Neuron (in vitro differentiated cells): ENCODE measurements at regions not wholly inside any gene's neighbourhood (a gene's known extent, or its start where the extent isn't known, plus 50 kb on each side); places are given as distances from the start of the nearest gene placed in this dataset.

Experiments used
- H2AFZ ChIP-seq: one replicate; pipeline ENCODE4 v1.6.1; 2013; ENCODE audit warnings: low read depth, mild to moderate bottlenecking, inconsistent platforms, low read length, moderate library complexity
- H3K27me3 ChIP-seq: one replicate; pipeline ENCODE4 v1.6.1; 2013; ENCODE audit warnings: low read length; ENCODE audit not compliant: insufficient read depth
- H3K36me3 ChIP-seq: one replicate; pipeline ENCODE4 v1.6.1; 2013; ENCODE audit warnings: low read length; ENCODE audit not compliant: insufficient read depth
- H3K4me1 ChIP-seq: one replicate; pipeline ENCODE4 v1.6.1; 2013; ENCODE audit warnings: low read length; ENCODE audit not compliant: insufficient read depth
- H3K4me3 ChIP-seq: 2 replicates; pipeline ENCODE4 v1.5.1; 2013; ENCODE audit warnings: mild to moderate bottlenecking, low read length, moderate library complexity
- H3K9me3 ChIP-seq: one replicate; pipeline ENCODE4 v1.6.1; 2013; ENCODE audit warnings: low read length

DNA sequence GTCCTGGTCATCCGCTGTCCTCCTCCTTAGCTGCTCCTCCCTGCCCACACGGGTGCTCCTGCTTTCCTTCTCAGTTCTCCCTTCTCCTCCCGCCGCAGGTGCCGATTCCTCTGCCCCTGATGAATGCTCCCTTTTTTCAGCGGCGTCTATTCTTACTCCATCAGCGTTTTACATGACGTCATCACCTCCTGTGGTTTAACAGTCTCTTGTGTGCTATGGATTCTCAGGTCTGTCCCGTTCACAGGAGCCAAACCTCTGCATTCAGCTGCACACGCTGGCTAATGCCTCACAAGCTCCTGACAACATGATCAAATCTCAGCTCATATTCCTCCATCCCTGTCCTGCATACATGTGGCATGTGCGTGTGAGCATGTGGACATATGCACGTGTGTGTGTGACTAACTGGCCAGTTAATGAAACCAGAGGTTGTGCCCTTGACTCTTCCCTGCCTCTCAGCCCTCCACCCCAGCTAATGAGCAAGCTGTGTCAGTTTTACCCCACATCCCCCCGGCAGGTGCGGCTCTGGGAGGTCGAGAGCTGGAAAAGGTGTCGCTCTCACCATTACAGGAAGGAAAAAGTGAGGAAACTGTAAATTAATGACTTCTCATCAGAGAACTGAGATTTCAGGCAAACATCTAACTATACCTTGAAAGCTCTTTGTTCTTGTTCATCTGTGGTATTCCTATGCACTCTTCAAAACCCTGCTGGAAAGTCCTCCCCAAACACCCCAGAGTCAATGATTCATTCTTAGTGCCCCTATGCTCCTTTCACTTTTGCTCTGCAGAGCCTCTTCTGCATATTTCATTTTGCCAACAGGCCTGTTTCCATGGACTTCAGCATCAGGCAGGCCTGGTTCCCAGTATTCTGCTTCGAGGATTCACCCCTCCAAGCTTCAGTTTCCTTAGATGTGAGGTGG, 163.1 kb downstream of the TTLL2 start:
- no peaks in the 10 kb centered on the region for H3K36me3 ChIP-seq
- peaks cover 5% of the 10 kb centered on the region for H3K4me1 ChIP-seq
- H3K4me3 ChIP-seq: no peak overlapping the region
- no peak overlapping the region for H2AFZ ChIP-seq
- H3K9me3 ChIP-seq: no peaks in the 10 kb centered on the region
- no peaks in the 10 kb centered on the region for H3K27me3 ChIP-seq

DNA sequence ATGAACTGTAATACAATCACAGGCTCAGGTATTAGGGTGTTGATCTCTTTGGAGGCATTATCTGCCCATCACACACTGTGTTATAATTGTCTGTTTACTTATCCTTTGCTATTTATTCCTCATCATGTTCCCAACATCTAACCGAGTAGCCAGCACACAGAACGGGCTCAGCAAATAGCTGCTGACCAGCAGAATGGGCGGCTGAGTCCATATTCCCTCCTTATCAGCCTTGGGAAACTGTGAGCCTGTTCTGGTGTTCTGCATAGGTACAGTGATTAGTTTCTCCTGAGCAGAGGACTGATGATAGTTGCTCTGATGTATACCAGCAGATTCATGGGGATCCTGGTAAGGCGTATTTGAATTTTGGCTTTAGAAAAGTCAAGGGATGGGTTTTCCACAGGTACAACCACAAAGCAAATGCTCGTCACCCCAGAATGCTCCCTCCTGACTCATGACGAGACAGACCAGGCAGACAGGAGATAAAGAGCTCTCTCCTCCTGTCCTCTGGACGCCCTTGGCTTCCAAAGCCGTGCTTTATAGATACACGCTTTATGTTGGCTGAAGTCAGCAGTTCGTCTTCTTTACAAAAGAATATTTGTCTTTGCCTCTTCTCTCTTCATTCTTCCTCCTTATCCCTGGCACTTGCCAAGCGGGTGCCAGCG, 166.7 kb downstream of the TTLL2 start:
- Histone ChIP-seq H3K4me1 (peaks cover 33% of the 10 kb centered on the region), H2AFZ (no peak overlapping the region), H3K4me3 (no peak overlapping the region)

DNA sequence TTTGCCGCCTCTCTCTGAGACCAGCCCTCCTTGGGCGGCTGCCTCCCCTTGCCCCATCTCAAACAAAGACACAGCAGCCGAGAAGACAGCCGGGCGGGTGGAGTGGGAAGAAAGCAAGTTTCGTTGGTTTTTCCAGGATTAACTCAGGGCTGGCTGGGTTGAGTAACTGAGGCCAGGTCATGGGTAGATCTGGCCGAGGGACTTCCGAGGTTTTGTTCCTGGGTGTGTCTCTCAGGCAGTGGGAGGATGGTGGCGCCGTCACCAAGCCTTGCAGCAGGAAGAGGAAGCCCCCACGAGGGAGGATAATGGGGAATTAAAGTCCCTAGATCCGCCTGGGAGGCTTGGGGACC, 167.2 kb downstream of the TTLL2 start:
- Histone ChIP-seq H3K36me3 (no peaks in the 10 kb centered on the region), H3K4me3 (no peak overlapping the region), H3K4me1 (peaks cover 37% of the 10 kb centered on the region)

More for the DNA sequence above, 166.7 kb downstream of the TTLL2 start:
- H3K36me3 ChIP-seq: no peaks in the 10 kb centered on the region
- H3K9me3 ChIP-seq: no peaks in the 10 kb centered on the region
- H3K27me3 ChIP-seq: no peaks in the 10 kb centered on the region

DNA sequence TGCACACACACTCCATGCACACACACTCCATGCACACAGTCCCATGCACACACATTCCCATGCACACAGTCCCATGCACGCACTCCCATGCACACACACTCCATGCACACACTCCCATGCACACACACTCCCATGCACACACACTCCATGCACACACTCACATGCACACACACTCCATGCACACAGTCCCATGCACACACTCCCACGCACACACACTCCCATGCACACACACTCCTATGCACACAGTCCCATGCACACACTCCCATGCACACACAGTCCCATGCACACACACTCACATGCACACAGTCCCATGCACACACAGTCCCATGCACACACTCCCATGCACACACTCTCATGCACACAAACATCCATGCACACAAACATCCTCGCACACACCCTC, 168.4 kb downstream of the TTLL2 start:
- no peak overlapping the region for H3K4me3 ChIP-seq
- H3K36me3 ChIP-seq: no peaks in the 10 kb centered on the region
- no peaks in the 10 kb centered on the region for H3K27me3 ChIP-seq
- no peaks in the 10 kb centered on the region for H3K9me3 ChIP-seq
- H2AFZ ChIP-seq: no peak overlapping the region
- H3K4me1 ChIP-seq: peaks cover 32% of the 10 kb centered on the region

More for the DNA sequence above, 167.2 kb downstream of the TTLL2 start:
- H3K9me3 ChIP-seq: no peaks in the 10 kb centered on the region
- no peak overlapping the region for H2AFZ ChIP-seq
- H3K27me3 ChIP-seq: no peaks in the 10 kb centered on the region

DNA sequence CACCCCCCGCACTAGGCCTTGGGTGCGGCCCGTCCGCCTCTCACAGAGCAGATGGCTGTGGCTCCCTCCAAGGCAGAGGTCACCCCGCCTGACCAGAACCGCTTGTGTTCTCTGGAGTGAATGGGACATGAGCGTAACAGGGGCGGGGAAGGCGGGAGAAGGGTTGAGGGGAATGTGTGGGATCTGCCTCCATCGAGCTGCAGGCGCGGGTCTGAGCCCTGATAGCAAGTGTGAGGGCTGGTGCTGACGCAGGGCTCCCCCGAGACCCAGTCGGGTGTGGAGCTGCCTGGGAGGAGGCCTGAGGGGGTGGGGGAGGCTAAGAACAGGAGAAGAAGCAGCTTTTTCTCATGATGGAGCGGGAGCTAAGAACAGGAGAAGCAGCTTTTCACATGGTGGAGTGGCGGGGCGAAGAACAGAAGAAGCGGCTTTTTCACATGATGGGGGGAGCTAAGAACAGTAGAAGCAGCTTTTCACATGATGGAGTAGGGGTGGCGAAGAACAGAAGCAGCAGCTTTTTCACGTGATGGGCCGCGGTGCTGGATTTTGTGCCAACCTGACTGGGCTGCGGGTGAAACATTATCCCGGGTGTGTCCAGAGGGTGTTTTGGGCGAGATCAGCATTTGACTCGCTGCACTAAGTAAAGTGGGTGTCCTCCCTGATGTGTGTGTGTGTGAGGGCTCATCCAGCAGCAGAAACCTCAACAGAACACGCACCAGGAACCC, 169.3 kb downstream of the TTLL2 start:
- Histone ChIP-seq H3K36me3 (no peaks in the 10 kb centered on the region), H3K9me3 (no peaks in the 10 kb centered on the region), H3K27me3 (no peaks in the 10 kb centered on the region), H3K4me1 (peaks cover 32% of the 10 kb centered on the region), H3K4me3 (no peak overlapping the region), H2AFZ (no peak overlapping the region)

DNA sequence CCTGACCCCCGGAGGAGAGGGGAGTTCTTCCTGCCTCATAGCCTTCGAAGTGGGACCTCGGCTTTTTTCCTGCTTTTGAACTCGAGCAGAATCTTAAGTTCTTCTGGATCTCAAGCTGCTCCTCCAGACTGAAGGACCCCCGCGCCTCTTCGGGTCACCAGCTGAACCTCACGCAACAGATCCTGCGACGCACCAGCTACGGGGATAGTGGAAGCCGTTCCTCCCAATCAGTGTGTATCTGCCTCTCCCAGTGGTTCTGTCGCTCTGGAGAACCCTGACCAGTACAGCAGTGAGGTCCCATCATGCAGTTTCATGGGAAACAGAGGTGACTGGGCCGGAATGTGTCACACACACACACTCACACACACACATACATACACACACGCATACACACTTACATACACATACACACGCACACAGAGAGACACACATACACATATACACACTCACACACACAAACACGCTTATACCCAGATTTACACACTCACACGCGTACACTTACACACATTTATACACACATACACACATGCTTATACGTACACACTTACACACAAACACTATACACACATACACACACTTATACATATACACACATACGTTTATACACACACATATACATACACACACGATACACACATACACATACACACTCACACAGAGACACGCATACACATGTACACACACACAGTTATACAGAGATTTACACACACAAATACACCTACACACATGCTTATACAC, 170.0 kb downstream of the TTLL2 start:
- Histone ChIP-seq H2AFZ (no peak overlapping the region), H3K4me3 (no peak overlapping the region), H3K9me3 (no peaks in the 10 kb centered on the region), H3K4me1 (peaks cover 32% of the 10 kb centered on the region), H3K36me3 (no peaks in the 10 kb centered on the region), H3K27me3 (no peaks in the 10 kb centered on the region)

DNA sequence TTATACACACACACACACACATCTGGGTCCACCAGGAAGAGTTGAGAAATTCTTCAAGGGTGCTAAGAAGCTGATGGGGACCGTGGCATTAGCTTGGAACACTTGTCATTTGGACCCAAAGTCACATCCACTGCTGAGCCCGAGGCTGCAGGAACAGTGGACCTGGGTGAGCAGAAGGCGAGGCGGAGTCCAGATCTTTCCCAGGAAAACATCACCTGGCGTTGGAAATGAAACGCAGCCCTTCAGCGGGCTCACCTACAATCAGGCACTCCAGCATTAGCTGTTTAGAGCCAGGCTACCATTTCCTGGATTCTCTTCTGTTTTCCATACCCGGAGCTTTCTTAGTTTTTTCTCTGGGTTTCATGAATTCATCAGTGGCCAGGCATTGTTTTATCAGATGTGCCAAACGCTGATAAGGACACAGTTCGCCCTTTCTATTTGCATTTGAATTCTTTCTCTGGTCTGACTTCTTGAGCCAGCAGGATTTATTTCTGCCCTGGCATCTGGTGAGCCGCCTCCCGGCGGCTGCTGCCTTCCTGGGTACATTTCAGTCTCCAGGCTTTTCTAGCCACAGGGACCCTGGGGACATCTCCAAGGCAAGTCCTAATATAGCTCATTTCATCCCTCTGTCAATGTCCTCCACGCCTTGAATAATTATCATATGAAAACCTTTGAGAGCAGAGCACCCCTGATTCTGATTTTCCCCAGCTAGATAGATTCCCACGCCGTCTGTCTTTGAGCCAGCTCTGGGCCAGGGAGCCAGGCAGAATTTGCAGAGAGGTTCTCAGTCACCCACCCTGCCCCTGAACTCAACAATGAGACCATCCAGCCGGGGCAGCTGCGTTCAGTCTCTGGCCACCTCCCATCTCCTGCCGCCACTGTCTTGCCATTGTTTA, 170.9 kb downstream of the TTLL2 start:
- Histone ChIP-seq H3K4me1 (peaks cover 32% of the 10 kb centered on the region), H3K4me3 (no peak overlapping the region)

DNA sequence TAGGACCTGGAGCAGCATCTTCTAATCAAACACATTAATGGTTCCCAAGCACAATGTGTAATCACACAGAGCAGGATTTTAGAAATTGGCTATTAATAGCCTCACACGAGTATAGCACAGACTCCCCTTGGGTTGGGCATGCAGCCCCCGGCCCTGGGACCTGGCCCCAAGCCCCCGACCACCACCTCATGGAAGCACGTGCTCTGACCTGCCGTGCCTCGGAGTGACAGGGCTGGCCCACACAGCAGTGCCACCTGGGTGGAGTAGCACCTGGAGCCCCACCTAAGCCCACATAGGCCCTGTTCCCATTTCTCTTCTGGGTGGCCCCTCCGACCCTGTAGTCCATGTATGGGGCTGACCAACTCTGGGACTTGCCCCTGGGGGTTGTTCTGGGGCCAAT, 171.8 kb downstream of the TTLL2 start:
- H3K4me3 ChIP-seq: no peak overlapping the region
- H2AFZ ChIP-seq: no peak overlapping the region

More for the DNA sequence above, 170.9 kb downstream of the TTLL2 start:
- peak overlapping the region; percentile 55 for H2AFZ ChIP-seq
- H3K27me3 ChIP-seq: no peaks in the 10 kb centered on the region
- no peaks in the 10 kb centered on the region for H3K36me3 ChIP-seq
- H3K9me3 ChIP-seq: no peaks in the 10 kb centered on the region

DNA sequence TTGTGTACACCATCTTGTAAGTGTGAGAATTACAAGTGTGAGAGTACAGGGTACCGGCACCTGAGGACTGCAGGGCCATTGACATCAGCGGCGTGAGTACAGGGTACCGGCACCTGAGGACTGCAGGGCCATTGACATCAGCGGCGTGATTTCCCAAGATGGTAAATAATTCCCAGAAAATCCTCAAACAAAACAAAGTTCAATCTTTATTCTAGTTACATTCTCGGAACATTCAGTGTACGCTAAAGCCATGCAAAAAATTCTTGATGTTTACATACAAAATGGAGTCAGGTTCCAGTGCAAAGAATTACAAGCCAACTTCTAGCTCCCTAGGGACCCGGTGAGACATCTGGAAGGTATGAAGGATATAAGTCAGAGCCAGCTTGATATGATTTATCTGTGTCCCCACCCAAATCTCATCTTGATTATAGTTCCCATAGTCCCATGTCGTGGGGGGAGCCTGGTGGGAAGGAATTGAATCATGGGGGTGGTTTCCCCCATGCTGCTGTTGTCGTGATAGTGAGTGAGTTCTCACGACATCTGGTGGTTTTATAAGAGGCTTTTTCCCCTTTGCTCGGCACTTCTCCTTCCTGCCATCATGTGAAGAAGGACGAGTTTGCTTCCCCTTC, 172.7 kb downstream of the TTLL2 start:
- Histone ChIP-seq H3K36me3 (no peaks in the 10 kb centered on the region), H3K4me3 (no peak overlapping the region), H3K27me3 (no peaks in the 10 kb centered on the region), H3K9me3 (no peaks in the 10 kb centered on the region), H2AFZ (no peak overlapping the region), H3K4me1 (peaks cover 32% of the 10 kb centered on the region)

More for the DNA sequence above, 171.8 kb downstream of the TTLL2 start:
- Histone ChIP-seq H3K36me3 (no peaks in the 10 kb centered on the region), H3K4me1 (peaks cover 32% of the 10 kb centered on the region), H3K27me3 (no peaks in the 10 kb centered on the region), H3K9me3 (no peaks in the 10 kb centered on the region)

DNA sequence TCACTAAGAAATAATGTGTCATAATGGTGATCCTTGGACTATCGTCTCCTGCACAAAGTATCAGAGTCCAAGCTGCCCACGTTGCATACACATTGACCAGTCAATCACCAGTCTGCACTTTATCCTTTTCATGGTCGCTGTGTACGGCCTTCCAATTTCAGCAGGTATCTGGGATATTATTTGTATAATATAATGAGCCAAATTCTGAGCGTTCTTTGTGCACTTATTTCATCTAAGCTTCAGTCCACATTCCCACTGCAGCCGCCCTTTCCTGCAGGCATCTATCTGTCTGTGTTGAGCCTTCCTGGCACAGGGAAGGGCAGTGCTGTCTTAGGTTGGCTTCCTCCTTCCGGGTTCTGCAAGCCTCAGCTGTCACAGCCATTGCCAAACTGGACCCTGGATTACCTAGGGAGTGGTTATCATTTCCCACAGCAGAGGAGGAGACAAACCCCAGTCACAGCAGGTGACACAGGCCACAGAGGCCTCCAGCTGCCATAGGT, 174.3 kb downstream of the TTLL2 start:
- peaks cover 28% of the 10 kb centered on the region for H3K4me1 ChIP-seq
- no peaks in the 10 kb centered on the region for H3K36me3 ChIP-seq
- no peak overlapping the region for H3K4me3 ChIP-seq
- H3K27me3 ChIP-seq: no peaks in the 10 kb centered on the region
- no peak overlapping the region for H2AFZ ChIP-seq
- H3K9me3 ChIP-seq: no peaks in the 10 kb centered on the region

DNA sequence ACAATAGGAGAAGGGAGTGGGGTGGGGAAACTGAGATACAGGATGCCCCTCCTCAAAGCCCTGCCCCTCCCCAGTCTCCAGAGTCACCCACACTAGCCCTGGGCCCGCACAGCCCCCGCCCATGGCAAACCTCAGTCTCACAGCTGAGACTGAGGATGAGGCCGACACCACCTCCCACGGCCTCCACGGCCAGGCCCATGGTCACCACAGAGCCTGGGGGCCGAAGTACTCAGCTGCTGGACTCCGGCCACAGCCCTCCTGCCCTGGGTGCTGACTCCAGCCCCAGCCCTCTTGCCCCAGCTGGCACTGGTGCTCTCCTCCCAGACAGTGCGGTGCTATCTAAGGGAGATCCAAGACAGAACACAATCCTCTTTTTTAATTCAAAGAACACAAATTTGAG, 176.1 kb downstream of the TTLL2 start:
- Histone ChIP-seq H3K9me3 (no peaks in the 10 kb centered on the region), H3K27me3 (no peaks in the 10 kb centered on the region), H3K4me3 (no peak overlapping the region), H3K36me3 (no peaks in the 10 kb centered on the region), H3K4me1 (peaks cover 10% of the 10 kb centered on the region), H2AFZ (no peak overlapping the region)
